HG03039 (cell line): ENCODE measurements at regions not wholly inside any gene's neighbourhood (a gene's known extent, or its start where the extent isn't known, plus 50 kb on each side); places are given as distances from the start of the nearest gene placed in this dataset.

ENCODE experiments used
- ATAC-seq: cut with Tn5 transposase; IDR thresholded peaks from one replicate; pipeline ENCODE4 v1.9.1; 2021; ENCODE audit warnings: mild to moderate bottlenecking, moderate library complexity; ENCODE audit not compliant: unreplicated experiment

DNA sequence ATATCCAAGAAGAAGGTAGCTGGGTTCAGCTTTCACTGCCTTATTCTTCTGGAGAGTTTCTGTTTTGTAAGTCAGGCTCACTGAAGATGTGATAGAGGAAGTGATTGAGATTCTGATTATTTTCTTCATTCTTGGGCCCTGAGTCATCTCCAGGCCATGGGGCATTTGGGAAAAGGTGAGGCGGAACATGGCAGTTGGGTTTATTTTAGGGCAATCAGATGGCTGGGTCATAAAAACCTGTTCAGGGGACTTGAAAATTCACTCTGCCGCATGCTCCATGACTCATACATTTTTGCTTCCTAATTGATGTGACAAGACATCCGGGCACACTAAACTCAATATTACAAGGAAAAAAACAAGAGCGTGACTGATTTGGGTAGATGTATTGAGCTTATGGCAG is 265.7 kb upstream of the KLF4 start:
- no peak for ATAC-seq

DNA sequence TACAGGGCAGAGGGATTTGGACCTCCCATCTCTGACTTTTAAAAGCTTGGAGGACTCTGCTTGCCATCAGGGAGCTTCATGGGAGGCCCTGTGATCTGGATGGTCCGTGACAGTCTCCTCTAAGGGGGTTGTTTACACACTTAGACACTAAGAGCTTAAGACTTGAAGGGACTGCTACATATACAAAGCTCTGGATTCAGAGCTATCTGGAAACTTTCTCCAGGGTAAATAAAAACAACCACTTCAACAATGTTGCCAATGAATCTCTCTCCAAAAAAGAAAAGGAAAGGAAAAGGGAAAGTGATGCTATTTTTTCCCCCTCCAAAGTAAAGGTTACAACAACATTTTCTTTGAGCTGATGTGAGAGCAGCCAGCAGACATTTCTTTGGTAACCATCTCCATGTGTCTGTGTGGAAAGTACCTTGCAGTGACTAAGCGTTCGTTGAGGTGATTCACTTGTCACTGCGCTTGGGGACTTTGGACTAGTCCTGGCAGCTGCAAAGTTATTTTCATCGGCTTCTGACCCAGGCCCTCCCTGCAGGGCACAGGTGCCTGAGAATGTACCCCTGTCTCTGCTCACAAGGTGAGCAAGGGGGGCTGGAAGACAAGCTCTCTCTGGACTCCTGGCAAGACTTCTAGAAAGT is 262.1 kb upstream of the KLF4 start:
- peak; percentile 85 for ATAC-seq

DNA sequence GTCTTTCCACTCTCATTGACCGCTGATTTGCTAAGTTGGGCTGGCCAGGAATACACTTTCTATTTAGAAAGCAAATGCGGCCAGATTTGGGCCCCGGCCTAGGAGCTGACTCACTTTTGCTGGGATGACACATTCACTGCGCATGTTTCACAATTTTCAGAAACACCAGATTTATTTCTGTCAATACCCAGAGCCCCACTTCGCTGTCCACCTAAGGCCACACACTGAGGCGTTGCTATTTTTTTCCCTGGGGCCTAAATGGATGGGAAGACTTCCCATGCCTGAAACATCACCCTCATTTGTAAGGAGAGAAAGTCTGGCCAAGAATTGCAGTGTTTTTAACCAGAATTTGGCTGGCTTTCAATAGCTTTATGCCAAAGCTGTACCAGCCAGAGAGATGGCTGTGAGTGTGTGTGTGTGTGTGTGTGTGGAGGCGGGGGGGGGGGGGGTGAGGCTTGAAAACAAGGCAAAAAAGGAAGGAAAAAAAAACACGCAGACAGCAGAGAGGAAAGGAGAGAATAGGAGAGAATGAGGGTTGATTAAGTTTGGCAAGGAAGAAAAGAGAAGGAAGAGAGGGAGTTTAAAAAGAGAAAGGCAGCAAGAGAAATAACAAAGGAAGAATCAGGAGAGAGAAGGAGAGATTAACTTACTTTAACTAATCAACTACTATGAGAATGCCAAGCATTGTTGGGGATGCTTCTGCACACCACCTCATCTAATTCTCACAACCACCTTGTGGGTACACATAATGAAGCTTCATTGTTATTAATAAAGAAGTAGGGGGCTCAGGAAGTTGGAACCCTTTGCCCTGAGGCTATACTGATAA is 261.4 kb upstream of the KLF4 start:
- no peak for ATAC-seq

DNA sequence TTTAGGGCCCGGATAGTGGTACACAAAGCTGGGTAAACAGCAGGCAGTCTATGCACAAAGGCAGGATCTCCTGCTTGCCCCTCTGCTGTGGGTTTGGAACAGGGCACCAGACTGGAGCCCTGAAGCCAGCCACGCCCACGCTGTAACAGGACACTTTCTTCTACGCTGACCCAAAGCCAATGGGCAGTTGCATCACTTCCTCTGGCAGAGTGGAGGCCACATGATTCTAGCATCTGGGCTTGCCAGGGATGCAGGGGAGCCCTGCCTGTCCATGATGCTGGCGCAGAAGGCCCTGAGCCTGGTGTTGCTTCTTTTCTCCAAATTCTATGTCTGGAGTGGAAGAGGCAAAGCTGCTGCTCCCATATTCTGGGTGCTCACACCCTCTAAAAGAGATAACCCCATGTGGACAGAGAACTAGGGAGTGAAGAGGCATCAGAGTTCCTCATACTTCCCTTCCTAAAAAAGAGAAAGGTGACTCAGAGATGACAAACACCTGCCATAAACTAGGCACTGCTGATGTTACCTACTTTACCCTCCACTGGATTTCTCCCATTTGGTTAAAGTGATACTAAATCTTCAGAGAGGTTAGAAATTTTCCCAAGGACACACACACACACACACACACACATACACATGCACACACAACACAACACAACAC is 260.3 kb upstream of the KLF4 start:
- ATAC-seq, result no peak

DNA sequence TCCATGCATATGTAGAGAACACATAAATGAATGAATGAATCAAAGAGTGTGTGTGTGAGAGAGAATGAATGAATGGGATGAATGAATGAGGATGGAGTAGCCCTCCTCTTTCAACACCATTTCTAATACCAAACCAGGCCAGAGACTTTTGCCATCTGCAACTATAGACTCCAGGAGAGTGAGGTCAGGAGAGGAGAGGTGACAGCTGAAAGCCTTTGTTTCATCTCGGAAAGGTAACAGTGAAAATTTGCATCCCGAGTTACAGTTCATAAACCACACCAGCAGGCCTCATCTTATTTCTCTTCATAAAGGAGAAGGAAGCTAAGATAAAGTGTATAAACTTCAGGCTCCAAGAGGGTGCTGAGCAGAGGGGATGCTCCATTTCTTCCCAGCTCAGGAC is 255.3 kb upstream of the KLF4 start:
- no peak for ATAC-seq

DNA sequence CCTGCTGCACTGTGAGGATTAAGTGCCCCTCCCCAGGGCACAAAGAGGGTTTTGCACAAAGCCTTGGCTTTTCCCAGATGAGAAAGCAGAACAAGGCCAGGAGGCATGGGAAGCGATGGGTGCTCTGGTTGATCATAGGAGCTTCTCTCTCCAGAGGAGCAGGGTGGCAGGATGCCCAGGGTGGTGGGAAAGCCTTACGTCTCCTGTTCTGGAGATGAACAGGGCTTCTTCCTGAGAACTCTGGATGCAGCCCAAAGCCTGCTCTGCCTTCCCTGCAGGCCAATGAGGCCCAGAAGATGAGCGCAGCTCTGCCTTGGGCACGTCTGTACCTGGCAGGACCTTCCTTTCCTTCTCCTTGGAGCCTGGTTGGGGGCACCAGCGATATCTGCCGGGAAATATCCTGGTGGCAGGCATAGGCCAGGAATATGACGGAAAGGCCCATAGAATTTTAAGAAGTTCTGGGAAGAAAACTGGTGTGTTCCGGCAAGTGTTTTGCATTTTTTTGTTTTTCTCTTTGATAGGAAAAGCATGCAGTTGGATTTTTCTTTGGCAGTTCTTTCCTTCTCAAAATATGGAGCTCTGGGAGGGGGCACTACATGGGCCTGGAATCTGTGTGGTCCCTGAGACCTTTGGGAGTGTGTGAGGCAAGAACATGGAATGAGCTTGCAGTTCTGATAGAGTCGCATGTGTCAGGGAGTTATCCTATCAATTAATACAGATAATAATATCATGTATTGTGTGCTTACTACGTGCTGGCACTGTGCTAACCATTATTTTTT is 253.2 kb upstream of the KLF4 start:
- ATAC-seq, result no peak

DNA sequence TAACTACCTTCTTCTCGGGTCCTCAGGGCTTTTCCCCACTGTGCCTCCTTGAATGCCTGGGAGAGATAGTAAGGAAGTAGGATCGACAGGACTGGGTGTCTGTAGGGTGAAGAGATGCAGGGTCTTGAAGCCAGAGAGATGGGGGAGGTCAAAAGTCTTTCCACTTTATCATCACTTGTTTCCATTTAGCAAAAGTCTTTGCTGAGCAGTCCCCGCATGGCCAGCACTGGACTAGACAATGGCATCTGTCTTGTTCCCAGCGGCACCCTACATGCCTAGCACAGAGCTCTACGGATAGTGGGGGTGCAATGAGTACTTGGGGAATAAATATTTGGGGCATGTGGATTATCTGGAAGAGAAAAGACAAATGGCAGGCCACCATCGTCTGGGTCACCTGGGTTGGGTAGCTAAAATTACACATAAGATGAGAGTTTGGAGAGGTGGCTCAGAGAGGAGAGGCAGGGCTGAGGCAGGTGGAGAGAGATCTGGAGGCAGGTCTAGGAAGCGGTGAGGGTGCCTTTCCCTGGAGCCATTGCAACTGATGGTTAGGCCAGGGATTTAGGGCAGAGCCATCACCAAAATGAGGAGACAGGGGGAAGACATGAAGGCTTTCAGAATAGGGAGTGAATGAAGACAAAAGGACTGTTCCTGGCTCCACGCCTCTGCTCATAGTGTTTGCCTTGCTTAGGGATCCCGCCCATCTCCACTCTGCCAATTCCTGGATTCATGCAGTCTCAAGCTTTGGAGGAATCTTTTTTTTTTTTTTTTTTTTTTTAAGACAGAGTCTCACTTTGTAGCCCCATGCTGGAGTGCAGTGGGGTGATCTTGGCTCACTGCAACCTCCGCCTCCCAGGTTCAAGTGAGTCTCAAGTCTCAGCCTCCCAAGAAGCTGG is 250.8 kb upstream of the KLF4 start:
- ATAC-seq, result no peak

DNA sequence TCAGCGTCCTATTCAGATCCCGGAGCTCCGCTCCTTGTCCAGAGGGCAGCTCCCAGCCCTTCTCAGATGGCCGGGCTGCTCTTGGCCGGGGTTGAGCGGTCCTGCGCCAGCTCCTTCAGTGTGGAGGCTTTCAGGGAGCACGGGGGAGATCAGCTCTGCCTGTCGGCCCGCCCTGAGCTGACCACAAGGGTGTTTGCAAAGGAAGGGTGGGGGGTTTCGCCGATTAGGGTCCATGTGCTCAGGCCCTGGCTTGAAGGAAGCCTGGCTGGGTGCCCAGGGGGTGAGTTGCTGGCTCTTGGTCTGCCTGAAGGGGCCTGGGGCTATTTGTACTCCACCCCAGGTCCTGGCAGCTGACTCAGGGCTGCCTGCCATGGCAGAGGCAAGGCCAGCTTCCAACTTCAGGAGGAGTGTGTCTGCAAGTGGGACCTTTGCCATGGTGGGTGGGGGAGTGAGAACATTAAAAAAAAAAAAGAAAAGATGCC is 250.1 kb upstream of the KLF4 start:
- no peak for ATAC-seq

DNA sequence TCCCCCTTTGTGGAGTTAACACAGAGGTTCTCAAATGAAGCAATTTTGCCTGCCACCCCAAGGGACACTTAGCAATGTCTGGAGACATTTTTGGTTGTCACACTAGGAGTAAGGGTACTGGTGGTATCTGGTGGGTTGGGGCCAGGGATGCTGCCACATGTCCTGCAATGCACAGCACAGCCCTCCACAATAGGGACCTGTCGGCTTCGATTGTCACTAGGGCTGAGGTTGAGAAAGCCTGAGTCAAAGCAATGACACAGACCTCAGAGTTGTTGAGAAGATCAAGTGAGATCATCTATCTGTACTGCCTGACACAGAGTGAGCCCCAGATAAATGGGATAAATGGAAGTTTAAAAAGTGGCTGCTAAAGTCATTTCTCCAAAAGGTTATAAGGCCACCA is 249.2 kb upstream of the KLF4 start:
- no peak for ATAC-seq

DNA sequence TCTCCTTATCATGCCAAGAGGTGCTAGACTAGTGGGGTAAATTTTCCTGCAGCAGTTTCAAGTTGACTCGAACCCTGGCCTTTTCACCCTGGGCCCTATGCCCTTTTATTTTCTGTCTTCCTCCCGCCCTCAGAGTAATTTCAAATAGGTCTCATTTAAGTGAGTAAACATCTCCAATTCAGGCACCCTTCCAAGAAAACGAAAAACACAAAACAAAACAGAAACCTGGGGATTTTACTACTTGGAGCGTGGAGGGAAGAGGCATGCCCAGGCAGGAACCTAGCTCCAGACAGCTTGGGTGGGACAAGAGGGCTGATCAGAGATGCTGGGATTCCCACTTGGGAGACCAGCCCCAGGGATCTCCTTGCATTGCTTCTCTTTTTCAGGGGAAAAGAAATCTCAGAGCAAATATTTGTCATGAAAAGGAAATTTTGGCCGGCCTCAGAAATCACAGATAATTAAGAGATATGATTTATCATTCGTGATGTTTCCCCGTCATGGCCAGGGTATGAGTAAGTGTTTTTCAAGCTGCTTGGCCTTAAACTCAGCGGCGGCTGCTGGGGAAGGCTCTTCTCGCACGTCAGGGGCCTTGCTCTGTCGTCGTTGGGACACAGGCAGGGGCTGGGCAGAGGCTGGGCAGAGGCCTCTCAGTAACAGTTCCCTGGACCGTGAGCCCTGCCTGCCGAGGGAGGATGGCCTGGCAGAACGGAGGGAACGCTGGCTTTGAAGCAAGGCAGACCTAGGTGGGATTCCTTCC is 248.6 kb upstream of the KLF4 start:
- ATAC-seq, result no peak

DNA sequence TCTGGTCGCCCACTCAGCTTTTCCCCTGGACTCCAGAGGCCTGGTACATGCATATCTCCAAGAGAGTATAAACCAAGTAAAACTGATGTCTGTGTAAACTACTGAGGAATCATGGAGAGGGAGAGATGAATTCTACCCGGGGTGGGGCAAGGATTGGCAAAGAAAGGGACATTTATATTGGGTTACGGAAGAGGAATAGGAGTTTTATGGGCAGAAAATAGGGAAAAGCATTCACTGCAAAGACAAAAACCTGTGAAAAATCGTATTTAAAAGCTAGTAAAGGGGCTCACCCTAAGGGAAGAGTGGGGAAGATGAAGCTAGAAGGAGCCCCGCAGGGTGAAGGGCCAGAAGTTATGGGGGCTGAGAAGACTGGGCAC is 248.0 kb upstream of the KLF4 start:
- ATAC-seq, result no peak

DNA sequence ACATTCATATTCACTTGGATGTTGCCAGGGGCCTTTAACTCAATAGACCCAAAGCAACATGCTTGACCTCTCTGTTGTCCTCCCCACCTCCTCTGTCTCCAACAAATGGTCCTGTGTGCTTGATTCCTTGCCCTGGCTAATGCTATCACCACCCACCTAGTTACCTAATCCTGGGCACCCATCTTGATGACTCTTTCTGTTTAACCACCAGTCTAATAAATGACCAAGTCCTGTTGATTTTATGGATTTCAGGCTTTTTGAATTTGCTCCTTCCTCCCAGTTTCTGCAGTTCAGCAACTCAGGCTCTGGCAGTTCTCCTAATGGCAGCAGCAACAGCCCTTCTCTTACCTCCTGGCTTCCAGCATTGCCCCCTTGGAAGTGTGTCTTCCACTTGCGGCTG is 246.3 kb upstream of the KLF4 start:
- ATAC-seq, result no peak

DNA sequence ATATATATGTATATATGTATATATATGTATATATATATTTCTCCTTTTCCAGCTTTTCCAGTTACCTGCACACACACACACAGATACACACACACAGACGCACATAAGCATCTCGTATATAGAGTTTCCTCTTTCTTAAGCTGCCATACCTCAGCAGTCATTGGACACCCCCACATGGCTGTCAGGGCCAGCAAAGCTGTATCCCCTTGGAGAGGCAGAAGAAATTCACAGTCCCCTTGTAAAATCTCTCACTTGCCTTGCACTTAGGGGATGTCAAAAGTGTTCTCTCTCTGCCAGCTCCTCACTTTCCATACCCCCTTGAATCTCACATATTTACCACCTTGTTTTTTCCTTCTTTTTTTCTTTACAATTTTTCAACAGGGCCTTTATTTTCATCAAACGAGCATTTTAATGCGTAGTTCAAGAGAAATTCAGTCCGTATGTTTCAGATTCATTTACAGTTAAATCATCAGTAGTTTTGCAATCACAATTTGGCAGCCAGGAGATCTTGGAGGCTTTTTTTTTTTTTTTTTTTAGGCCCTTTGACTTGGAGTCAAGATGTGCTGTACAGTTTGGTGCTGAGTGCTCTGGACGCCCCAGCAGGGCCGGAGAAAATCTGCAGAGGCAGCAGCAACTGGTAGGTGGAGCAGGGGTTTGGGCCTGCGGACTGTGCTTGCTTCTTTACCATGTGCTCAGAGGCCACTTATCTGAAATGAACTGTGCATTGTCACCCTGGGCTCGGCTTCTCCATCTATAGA is 244.9 kb upstream of the KLF4 start:
- ATAC-seq, result no peak

DNA sequence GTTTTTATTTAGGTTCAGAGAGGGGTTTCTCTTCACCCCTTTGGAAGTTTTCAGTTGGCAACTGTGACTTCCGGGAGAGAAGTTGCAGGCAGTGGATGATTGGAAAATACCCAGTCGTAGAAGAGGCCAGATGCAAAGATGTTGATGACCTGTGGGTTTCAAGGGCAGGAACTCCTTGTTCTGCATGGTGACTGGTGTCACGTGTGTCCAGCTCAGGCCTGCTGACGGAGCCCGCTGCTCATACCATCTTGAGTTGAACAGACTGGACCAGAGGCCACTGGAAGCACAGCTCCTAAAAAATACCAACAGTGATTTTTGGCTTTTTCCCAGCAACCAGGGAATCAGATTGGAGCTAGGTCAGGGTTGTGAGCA is 243.9 kb upstream of the KLF4 start:
- no peak for ATAC-seq

DNA sequence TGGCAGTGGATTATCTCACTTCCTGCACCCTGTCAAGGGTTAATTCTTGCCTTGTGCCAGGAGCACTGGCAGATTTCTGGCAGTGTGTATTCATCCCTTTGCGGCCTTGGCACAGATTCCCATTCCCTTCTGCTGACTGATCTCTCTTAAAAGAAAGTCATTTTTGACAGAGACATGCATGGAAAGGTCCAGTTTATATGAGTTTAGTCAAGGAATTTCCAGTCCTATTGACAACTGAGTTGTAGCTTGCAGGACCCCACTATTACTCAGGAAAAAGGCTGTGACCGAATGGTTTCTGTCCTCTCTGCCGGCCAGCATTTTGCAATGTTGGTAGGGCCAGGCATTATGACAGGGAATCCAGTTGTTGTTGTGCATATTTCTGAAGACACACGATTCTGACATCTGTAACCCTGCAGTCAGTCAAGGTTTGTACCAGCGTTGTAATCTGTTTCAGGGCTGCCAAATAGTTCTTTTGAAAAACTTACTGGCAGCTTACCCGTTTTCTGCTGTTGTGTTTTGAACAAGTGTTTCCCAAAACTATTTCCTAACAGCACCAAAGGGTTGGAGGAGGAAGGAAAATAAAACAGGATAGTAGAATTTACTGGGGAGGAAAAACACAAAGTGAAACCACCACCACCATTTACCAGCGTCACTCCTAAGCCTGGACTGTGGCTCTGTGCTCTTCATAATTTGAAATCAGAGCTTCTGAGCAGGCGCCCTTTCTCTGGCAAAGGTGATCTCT is 243.4 kb upstream of the KLF4 start:
- no peak for ATAC-seq

DNA sequence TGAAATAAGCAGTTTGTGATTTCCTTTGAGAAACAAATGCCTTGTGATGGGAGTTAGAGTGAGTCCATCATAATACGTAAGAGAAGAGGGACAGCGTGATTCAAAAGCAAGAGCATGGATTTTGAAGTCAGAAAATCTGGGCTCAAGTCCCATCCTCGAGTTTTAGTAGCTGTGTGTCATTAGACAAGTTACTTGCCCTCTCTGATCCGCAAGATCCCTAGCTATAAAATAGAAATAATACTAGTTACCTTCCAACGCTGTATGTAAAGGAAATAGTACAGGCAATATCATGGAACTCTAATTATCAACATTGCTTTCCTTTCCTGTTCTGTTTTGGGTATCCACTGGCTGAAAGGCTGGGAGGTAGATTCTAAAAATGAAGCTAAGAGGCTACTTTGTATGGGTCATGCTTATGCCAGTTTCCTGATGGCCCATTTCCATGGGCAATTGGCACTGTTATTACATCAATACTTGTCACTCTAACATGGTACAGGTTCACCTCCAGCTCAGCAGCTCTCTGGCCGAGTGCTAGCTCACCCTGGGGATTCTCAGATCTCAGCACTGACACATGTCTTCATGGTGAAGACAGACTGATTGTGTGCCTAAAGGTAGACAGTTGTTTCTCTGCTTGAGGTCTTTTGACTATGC is 241.7 kb upstream of the KLF4 start:
- ATAC-seq, result no peak

DNA sequence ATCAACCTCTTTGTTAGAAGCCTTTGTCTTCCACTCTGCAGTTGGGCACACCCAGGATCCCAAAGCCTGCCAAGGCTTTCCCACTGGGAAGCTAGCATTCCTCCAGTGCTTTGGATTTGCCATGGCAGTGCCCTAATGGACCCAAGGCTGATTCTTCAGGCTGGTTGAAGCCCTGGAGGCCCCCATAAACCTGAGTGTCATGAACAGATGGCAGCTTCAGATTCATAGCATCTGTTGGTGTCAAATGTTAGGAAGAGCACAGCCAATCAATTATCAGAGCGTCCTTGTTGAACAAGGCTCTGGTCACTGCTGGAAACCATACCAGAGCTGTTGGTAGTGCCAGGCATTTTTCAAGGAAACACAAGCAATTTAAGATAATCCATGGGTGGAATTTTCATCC is 241.1 kb upstream of the KLF4 start:
- ATAC-seq, result no peak
